ENCODE measurements at regions not wholly inside any gene's neighbourhood (a gene's known extent, or its start where the extent isn't known, plus 50 kb on each side); places are given as distances from the start of the nearest gene placed in this dataset.

GRCh38 chr22:20647586-20648305, 126.2 kb upstream of the SERPIND1 start:
- TF ChIP-seq CTCF (IDR thresholded peaks at IDR 0.05) (no peak), POLR2AphosphoS5 (IDR thresholded peaks at IDR 0.05; ENCODE audit: low read depth, low read length) (no peak), REST (IDR thresholded peaks at IDR 0.05; ENCODE audit: insufficient read depth in 1 of 2, low read depth in 2 of 2, low read length in 1 of 2) (no peak), SIN3A (IDR thresholded peaks at IDR 0.05; ENCODE audit: borderline replicate concordance, insufficient read depth, low read depth, low read length) (no peak)
